Brain microvascular endothelial cell (primary cell): ENCODE measurements at regions not wholly inside any gene's neighbourhood (a gene's known extent, or its start where the extent isn't known, plus 50 kb on each side); places are given as distances from the start of the nearest gene placed in this dataset.

ENCODE experiments used
- DNase-seq: peaks from one replicate; pipeline ENCODE4 v3.0.0-alpha.2; 2020
- H3K27ac ChIP-seq: fragments of 250-450 bp; sonication (Bioruptor Pico); 2 replicates; pipeline ENCODE4 v1.5.1; 2020; ENCODE audit warnings: mild to moderate bottlenecking, moderate library complexity
- H3K27me3 ChIP-seq: fragments of 250-450 bp; sonication (Bioruptor Pico); replicated peaks from 2 replicates; pipeline ENCODE4 v1.5.1; 2020; ENCODE audit warnings: mild to moderate bottlenecking
- H3K36me3 ChIP-seq: fragments of 250-450 bp; sonication (Bioruptor Pico); replicated peaks from 2 replicates; pipeline ENCODE4 v1.5.1; 2020; ENCODE audit warnings: mild to moderate bottlenecking
- H3K4me3 ChIP-seq: 2 replicates; pipeline ENCODE4 v1.5.1; 2011; ENCODE audit warnings: low read depth, mild to moderate bottlenecking, control low read depth, low read length, moderate library complexity
- in situ Hi-C: cut with HindIII; loops from 2 replicates; pipeline ENCODE4 v1.10.0; 2017; ENCODE audit warnings: low sequenced_read_pairs, low pct_ligation_motif_present
- TF ChIP-seq, protein P1 (sequence below): IDR thresholded peaks from 2 replicates; pipeline ENCODE4 v1.5.1; 2011; ENCODE audit warnings: low read depth, mild to moderate bottlenecking, moderate library complexity, low read length, control low read depth, inconsistent platforms; ENCODE audit errors: missing control alignments

DNA sequence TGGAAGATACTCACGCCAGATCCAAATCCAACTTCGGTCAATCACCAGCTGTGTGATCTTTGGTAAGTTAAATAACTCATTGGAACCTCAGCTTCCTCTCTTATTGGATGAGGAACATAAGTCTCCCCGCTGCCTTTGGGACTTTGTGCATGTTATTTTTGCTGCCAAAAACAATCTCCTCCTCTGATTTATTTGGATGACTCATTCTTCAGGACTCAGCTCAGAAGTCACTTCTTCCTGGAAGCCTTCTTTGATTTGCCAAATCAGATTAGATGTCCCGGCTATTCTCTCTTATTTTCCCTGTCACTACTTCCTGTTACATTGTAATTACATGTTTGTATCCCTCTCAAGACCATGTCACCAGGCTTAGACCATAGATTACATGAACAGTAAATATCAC, 138.0 kb upstream of the BOD1L1 start:
- DNase-seq, result no peak
- Histone ChIP-seq H3K27me3 (no peaks in the 10 kb centered on the region), H3K36me3 (no peaks in the 10 kb centered on the region), H3K4me3 (no peak overlapping the region), H3K27ac (no peak overlapping the region)
- TF ChIP-seq, protein P1, sequence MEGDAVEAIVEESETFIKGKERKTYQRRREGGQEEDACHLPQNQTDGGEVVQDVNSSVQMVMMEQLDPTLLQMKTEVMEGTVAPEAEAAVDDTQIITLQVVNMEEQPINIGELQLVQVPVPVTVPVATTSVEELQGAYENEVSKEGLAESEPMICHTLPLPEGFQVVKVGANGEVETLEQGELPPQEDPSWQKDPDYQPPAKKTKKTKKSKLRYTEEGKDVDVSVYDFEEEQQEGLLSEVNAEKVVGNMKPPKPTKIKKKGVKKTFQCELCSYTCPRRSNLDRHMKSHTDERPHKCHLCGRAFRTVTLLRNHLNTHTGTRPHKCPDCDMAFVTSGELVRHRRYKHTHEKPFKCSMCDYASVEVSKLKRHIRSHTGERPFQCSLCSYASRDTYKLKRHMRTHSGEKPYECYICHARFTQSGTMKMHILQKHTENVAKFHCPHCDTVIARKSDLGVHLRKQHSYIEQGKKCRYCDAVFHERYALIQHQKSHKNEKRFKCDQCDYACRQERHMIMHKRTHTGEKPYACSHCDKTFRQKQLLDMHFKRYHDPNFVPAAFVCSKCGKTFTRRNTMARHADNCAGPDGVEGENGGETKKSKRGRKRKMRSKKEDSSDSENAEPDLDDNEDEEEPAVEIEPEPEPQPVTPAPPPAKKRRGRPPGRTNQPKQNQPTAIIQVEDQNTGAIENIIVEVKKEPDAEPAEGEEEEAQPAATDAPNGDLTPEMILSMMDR, result no peak
- in situ Hi-C loops, result no loop called here

DNA sequence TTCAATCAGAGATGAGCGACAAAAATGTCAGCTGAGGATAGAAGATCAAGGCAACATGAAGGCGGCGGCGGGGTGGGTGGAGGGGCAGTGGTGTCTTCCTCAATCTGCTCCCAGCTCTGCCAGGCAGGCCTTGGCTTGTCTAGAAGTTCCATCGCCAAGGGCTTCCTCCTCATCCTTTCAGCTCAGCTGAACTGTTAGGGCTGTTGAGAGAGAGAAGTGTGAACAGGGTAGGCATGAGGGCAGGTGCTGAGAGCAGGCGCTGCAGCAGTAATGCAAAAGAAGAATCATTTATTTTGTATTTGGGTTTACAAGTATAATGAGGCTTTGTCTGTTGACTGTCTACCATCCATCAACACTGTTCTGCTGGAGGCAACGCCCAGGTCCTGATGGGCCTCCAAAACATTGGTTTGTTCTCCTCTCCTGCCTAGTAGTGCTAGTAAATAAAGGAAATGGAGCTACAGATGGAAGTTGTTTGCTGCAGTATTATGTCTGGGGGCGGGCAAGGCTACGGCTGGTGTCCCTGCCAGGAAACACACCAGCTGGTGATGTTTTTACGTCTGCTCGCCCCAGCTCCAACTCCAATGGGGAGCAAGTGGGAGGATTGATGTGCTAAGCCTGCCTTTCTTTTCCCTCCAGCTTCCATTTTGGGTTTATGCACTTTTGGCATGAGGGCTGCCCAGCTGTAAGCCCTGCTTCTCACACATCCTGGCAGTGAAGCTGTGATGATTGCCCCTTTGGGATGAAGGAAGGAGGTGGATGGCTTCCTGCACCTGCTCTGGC, 139.4 kb upstream of the BOD1L1 start:
- H3K36me3 ChIP-seq, result no peaks in the 10 kb centered on the region
- no peak for DNase-seq
- no peak overlapping the region for H3K27ac ChIP-seq
- in situ Hi-C loops, result no loop called here
- no peak overlapping the region for H3K4me3 ChIP-seq
- no peaks in the 10 kb centered on the region for H3K27me3 ChIP-seq
- TF ChIP-seq, protein P1, result no peak

DNA sequence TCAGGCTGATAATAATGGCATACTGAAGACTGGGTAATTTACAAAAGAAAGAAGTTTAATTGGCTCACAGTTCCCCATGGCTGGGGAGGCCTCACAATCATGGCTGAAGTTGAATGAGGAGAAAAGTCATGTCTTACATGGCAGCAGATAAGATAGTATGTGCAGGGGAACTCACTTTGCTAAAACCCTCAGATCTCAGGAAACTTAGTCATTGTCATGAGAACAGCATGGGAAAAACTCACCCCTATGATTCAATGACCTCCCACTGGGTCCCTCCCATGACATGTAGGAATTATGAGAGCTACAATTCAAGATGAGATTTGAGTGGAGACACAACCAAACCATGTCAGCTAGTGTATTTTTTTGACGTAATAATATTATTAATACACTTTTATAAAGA, 149.8 kb upstream of the BOD1L1 start:
- peak; percentile 50 for DNase-seq
- in situ Hi-C loops, result no loop called here
- H3K4me3 ChIP-seq, result no peak overlapping the region
- H3K27me3 ChIP-seq, result no peaks in the 10 kb centered on the region
- TF ChIP-seq, protein P1, result no peak
- no peaks in the 10 kb centered on the region for H3K36me3 ChIP-seq
- H3K27ac ChIP-seq, result no peak overlapping the region

DNA sequence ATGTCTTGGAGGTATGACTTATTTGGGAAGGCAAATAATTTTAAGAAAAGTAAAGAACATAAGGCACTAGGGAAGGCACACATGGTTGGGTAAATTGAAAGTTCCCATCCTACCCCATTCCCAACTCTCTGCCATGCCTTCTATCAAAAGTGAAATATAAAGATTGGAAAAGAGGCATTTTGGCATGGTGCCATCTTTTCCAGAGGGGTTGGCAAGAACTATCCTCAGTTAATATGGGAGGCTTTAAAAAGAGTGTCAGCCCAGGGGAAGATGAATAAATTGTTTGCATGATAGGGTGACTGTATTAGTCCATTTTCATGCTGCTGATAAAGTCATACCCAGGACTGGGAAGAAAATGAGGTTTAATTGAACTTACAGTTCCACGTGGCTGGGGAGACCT, 150.8 kb upstream of the BOD1L1 start:
- Histone ChIP-seq H3K4me3 (no peak overlapping the region), H3K27me3 (no peaks in the 10 kb centered on the region), H3K27ac (no peak overlapping the region), H3K36me3 (no peaks in the 10 kb centered on the region)
- in situ Hi-C loops, result no loop called here
- DNase-seq, result no peak
- TF ChIP-seq, protein P1, result no peak

DNA sequence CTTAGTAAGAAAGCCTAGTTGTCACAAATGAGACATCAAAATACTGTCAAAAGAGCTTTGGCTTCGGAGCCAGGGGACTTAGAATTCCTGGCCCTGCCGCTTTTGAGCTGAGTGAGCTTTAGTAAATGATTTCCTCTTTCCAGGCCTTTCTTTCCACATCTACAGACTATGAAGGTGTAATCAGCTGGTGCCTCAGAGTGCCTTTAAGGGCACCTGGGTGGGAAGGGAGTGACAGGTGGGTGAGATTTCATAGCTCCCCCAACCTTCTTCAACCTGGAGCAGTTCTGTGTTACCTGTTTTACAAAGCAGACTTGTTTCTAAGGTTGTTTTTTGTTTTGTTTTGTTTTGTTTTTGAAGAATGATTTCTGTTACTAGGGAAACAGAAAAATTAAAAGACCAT, 154.7 kb upstream of the BOD1L1 start:
- no peaks in the 10 kb centered on the region for H3K27me3 ChIP-seq
- in situ Hi-C loops, result no loop called here

More for the DNA sequence above, 154.7 kb upstream of the BOD1L1 start:
- TF ChIP-seq, protein P1, result no peak
- Histone ChIP-seq H3K27ac (no peak overlapping the region), H3K36me3 (no peaks in the 10 kb centered on the region), H3K4me3 (no peak overlapping the region)
- DNase-seq, result no peak
